Transverse colon (tissue), 4 donors: ENCODE measurements at regions not wholly inside any gene's neighbourhood (a gene's known extent, or its start where the extent isn't known, plus 50 kb on each side); places are given as distances from the start of the nearest gene placed in this dataset.

Experiments used
- DNase-seq: peaks from one replicate; pipeline ENCODE4 v3.0.0-alpha.2; 2019
- H3K27ac ChIP-seq, 4 donors: fragments of 200-600 bp; sonication (generic); 2 replicates each; pipeline ENCODE4 v1.5.1; 2016 to 2018; ENCODE audit warnings: inconsistent platforms in 4 of 4
- H3K27me3 ChIP-seq: fragments of 200-600 bp; sonication (generic); 2 replicates; pipeline ENCODE4 v1.5.1; 2017; ENCODE audit warnings: inconsistent platforms
- H3K36me3 ChIP-seq, 4 donors: fragments of 200-600 bp; sonication (generic); 2 replicates each; pipeline ENCODE4 v1.5.1; 2017 to 2019; ENCODE audit warnings: inconsistent platforms in 4 of 4
- H3K4me1 ChIP-seq, 4 donors: fragments of 200-600 bp; sonication (generic); 2 replicates each; pipeline ENCODE4 v1.5.1; 2017 to 2020; ENCODE audit warnings: inconsistent platforms in 4 of 4
- H3K4me3 ChIP-seq, 4 donors: fragments of 200-600 bp; sonication (generic); 1 replicate in 1 of 4; 2 replicates in 3 of 4; pipeline versions ENCODE4 v1.5.1 to v1.6.1; 2017 to 2019; ENCODE audit warnings: inconsistent platforms in 4 of 4
- H3K9me3 ChIP-seq, 2 donors: fragments of 200-600 bp; sonication (generic); 2 replicates each; pipeline ENCODE4 v1.5.1; 2017 to 2019; ENCODE audit warnings: inconsistent platforms in 2 of 2
- CTCF ChIP-seq, 5 experiments: fragments of 200-600 bp in 3 of 5; fragments of 450-650 bp in 2 of 5; sonication (generic) in 3 of 5; IDR thresholded peaks; 1 replicate in 2 of 5; 2 replicates in 3 of 5; pipeline ENCODE4 v1.5.1; 2016 to 2017; ENCODE audit warnings: antibody characterized with exemption in 5 of 5, inconsistent platforms in 3 of 5, mild to moderate bottlenecking in 2 of 5, moderate library complexity in 1 of 5
- EP300 ChIP-seq: sonication (generic); formaldehyde crosslinking; IDR thresholded peaks from one replicate; pipeline ENCODE4 v1.6.1; 2017; ENCODE audit warnings: antibody characterized with exemption, low read depth
- POLR2A ChIP-seq: fragments of 450-650 bp; IDR thresholded peaks from one replicate; pipeline ENCODE4 v1.6.1; 2016; ENCODE audit warnings: antibody characterized with exemption, mild to moderate bottlenecking, moderate library complexity
- POLR2AphosphoS5 ChIP-seq, 3 donors: sonication (generic); formaldehyde crosslinking; IDR thresholded peaks; one replicate each; pipeline ENCODE4 v1.6.1; 2016; ENCODE audit warnings: antibody characterized with exemption in 3 of 3
- WGBS, 2 donors: methylation state at CpG; one replicate each; pipeline ENCODE4 v1.1.5; 2018; ENCODE audit warnings: low coverage in 1 of 2; 5-methylcytosine and 5-hydroxymethylcytosine counted together
- in situ Hi-C, 4 donors: fragments of 200-750 bp; cut with MboI; loops; one replicate each; pipeline versions ENCODE4 v1.15.0 to v1.15.1; 2017; ENCODE audit warnings: low sequenced_read_pairs in 3 of 4, low pct_ligation_motif_present in 1 of 4, low pct_unique_long_range_greater_than_20kb in 1 of 4
- intact Hi-C: fragments of 100-400 bp; cut with DNase I; formaldehyde crosslinking; loops from one replicate; pipeline ENCODE4 v1.15.1; 2023; ENCODE audit warnings: low total_unique reads

DNA sequence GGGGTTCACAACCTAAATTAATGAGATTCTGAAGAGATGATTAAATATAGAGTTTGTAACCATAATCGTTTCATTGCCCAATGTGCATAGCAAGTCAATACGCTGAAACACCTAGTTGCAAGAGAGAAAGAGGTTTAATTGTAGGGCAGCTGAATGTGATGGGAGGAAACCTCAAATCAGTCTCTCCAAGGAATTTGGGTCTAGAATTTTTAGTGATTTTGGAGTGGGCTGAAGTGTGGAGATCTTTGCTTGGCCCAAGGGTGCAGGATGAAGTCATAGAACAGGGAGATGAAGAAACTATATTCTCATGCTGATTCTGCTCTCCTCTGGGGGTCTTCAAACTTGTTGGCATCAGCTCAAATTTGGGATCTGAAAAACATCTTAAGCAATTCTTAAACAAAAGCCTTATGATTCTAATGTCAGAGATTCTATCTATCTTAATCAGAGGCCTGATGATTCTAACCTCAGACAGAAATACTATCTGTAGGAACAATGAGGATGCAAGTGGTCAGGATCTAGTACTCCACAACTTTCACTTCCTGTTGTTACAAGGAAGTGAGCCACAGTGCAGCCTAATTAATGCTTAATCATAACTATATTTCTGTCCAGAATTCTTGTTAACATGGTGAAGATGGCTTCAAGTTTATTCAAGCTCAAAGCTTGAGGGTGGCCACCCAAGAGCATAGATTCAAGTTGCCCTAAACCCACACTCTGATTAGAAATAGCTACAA, 80.2 kb upstream of the FUT8 start:
- intact Hi-C loops: no loop called here
- in situ Hi-C loops: no loop called here
- no peak overlapping the region for H3K4me3 ChIP-seq
- no peaks in the 10 kb centered on the region for H3K27me3 ChIP-seq
- TF ChIP-seq CTCF (IDR thresholded peaks at IDR 0.05) (no peak), POLR2A (no peak), POLR2AphosphoS5 (IDR thresholded peaks at IDR 0.05) (no peak)
- H3K27ac ChIP-seq: no peak overlapping the region
- H3K4me1 ChIP-seq: peaks cover 28 to 48% (median 31%) of the 10 kb centered on the region in 4 donors
- no peaks in the 10 kb centered on the region for H3K36me3 ChIP-seq
- no peaks in the 10 kb centered on the region for H3K9me3 ChIP-seq
- DNase-seq: no peak
- WGBS, 2 donors: 92 to 96% methylated on average over 2 of the region's 2 CpGs

GRCh38 chr14:65333943-65334687, 78.4 kb upstream of the FUT8 start:
- no peaks in the 10 kb centered on the region for H3K27me3 ChIP-seq
- DNase-seq: peak; percentile 72
- intact Hi-C loops: no loop called here
- no peak for TF ChIP-seq EP300
- peak in 1 of 3 donors; percentile 51 for TF ChIP-seq POLR2AphosphoS5 (IDR thresholded peaks at IDR 0.05)
- H3K4me1 ChIP-seq: peaks cover 29 to 57% (median 36%) of the 10 kb centered on the region in 4 donors
- in situ Hi-C loops: no loop called here
- H3K27ac ChIP-seq: peak overlapping the region; percentile 76 to 88 (median 82)
- H3K4me3 ChIP-seq: no peak overlapping the region
- H3K9me3 ChIP-seq: no peaks in the 10 kb centered on the region
- H3K36me3 ChIP-seq: no peaks in the 10 kb centered on the region
- WGBS, 2 donors: 37 to 48% methylated on average over 5 to 8 of the region's 8 CpGs

DNA sequence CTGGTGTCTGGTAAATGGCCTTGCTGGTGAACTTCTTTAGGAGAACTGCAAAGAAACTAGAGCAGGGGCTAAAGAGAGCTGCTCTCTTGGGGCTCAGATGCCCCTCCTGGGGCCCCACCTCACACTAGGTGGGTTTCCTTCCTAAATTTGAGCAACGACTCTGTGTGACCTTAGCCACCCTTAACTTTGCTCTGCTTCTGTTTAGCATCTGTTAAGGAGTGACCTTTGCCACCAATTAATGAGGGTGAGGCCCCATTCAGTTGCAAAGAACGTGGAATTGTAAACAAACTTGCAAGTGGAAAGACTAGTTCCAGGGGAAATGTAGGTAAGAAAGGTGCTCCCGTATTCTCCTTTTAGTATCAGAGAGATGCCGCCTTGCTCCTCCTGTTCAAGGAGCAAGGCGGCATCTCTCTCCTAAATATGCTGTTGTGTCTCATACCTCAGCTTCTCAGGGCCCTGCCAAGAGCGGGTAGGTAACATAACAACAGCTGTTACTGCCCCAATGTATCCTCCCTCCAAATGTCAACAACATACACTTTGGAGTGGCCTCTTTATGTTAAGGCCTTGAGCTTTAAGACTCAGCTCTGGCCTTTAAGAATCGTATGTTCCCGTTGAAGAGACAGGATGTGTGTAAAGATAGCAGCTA, 77.6 kb upstream of the FUT8 start:
- peak overlapping the region; percentile 76 to 88 (median 82) for H3K27ac ChIP-seq

GRCh38 chr14:65335411-65335947, 77.1 kb upstream of the FUT8 start:
- Histone ChIP-seq H3K4me3 (no peak overlapping the region), H3K4me1 (peaks cover 29 to 57% (median 36%) of the 10 kb centered on the region in 4 donors), H3K27ac (peak overlapping the region; percentile 76 to 88 (median 82)), H3K27me3 (no peaks in the 10 kb centered on the region), H3K36me3 (no peaks in the 10 kb centered on the region), H3K9me3 (no peaks in the 10 kb centered on the region)
- in situ Hi-C loops: no loop called here
- intact Hi-C loops: no loop called here
- 45 to 60% methylated on average over 2 to 4 of the region's 4 CpGs for WGBS, 2 donors
- DNase-seq: peak; percentile 65
- TF ChIP-seq CTCF (IDR thresholded peaks at IDR 0.05) (no peak), POLR2AphosphoS5 (IDR thresholded peaks at IDR 0.05) (no peak), POLR2A (no peak), EP300 (no peak)

More for the DNA sequence above, 77.6 kb upstream of the FUT8 start:
- TF ChIP-seq EP300: peak; percentile 90
- peak in 2 of 3 donors; percentile 58 to 78 for TF ChIP-seq POLR2AphosphoS5 (IDR thresholded peaks at IDR 0.05)
- TF ChIP-seq POLR2A: peak; percentile 13
- no peak for TF ChIP-seq CTCF (IDR thresholded peaks at IDR 0.05)
- WGBS, 2 donors: 17 to 38% methylated on average over 3 to 8 of the region's 8 CpGs
- peaks cover 29 to 57% (median 36%) of the 10 kb centered on the region in 4 donors for H3K4me1 ChIP-seq
- in situ Hi-C loops (no loop called here), intact Hi-C loops (no loop called here)
- no peaks in the 10 kb centered on the region for H3K9me3 ChIP-seq
- no peaks in the 10 kb centered on the region for H3K36me3 ChIP-seq
- no peaks in the 10 kb centered on the region for H3K27me3 ChIP-seq
- H3K4me3 ChIP-seq: no peak overlapping the region
- peak; percentile 62 for DNase-seq
